HepG2 (cell line): ENCODE measurements at regions not wholly inside any gene's neighbourhood (a gene's known extent, or its start where the extent isn't known, plus 50 kb on each side); places are given as distances from the start of the nearest gene placed in this dataset.
A peak's percentile ranks its signal among the peaks of the same experiment; 100 is the strongest.

Experiments used
- AGO1 ChIP-seq: fragments of 200-400 bp; formaldehyde crosslinking; IDR thresholded peaks from 2 replicates; pipeline ENCODE4 v1.6.1; 2017; ENCODE audit warnings: mild to moderate bottlenecking, low read depth, low read length, moderate library complexity; ENCODE audit not compliant: poor library complexity, severe bottlenecking
- ATRX ChIP-seq: sonication (generic); formaldehyde crosslinking; IDR thresholded peaks from 2 replicates; pipeline ENCODE4 v1.4.0; 2020; ENCODE audit warnings: missing genetic modification reagents, borderline replicate concordance
- EEA1 ChIP-seq: sonication (generic); formaldehyde crosslinking; IDR thresholded peaks from 2 replicates; pipeline ENCODE4 v1.5.1; 2020; ENCODE audit warnings: mild to moderate bottlenecking, missing genetic modification reagents, borderline replicate concordance
- FOXK2 ChIP-seq: fragments of 450-650 bp; IDR thresholded peaks from 2 replicates; pipeline ENCODE4 v1.6.1; 2016
- GABPB1 ChIP-seq: IDR thresholded peaks from 2 replicates; pipeline ENCODE4 v1.6.1; 2016; ENCODE audit warnings: mild to moderate bottlenecking, missing genetic modification reagents, moderate library complexity, missing compliant biosample characterization
- HINFP ChIP-seq: sonication (generic); formaldehyde crosslinking; IDR thresholded peaks from 2 replicates; pipeline ENCODE4 v1.4.0; 2020; ENCODE audit warnings: low read depth, mild to moderate bottlenecking, missing genetic modification reagents
- HNF4A ChIP-seq: sonication (generic); formaldehyde crosslinking; IDR thresholded peaks from 2 replicates; pipeline ENCODE4 v1.4.0; 2020; ENCODE audit warnings: missing genetic modification reagents
- IKZF1 ChIP-seq: fragments of 450-650 bp; IDR thresholded peaks from 2 replicates; pipeline ENCODE4 v1.7.1; 2016
- JDP2 ChIP-seq: sonication (generic); formaldehyde crosslinking; IDR thresholded peaks from 2 replicates; pipeline ENCODE4 v1.8.1; 2022; ENCODE audit warnings: missing genetic modification reagents, borderline replicate concordance
- JUND ChIP-seq: sonication (generic); formaldehyde crosslinking; IDR thresholded peaks from 2 replicates; pipeline ENCODE4 v1.8.0; 2022; ENCODE audit warnings: mild to moderate bottlenecking, missing genetic modification reagents
- NR1H2 ChIP-seq: sonication (generic); formaldehyde crosslinking; IDR thresholded peaks from 2 replicates; pipeline ENCODE4 v1.8.1; 2022; ENCODE audit warnings: low read depth, missing genetic modification reagents, borderline replicate concordance
- PHB2 ChIP-seq: fragments of 450-650 bp; IDR thresholded peaks from 2 replicates; pipeline ENCODE4 v1.6.1; 2018; ENCODE audit not compliant: partially characterized antibody
- PLRG1 ChIP-seq: fragments of 450-650 bp; conservative IDR thresholded peaks from 2 replicates; pipeline ENCODE4 v1.6.1; 2016
- RBM39 ChIP-seq: fragments of 200-400 bp; formaldehyde crosslinking; IDR thresholded peaks from one replicate; pipeline ENCODE4 v1.6.1; 2018; ENCODE audit warnings: antibody characterized with exemption, mild to moderate bottlenecking, low read depth, low read length; ENCODE audit not compliant: poor library complexity, severe bottlenecking
- ZNF136 ChIP-seq: sonication (generic); formaldehyde crosslinking; IDR thresholded peaks from 2 replicates; pipeline ENCODE4 v1.8.1; 2022; ENCODE audit warnings: low read depth, mild to moderate bottlenecking, moderate library complexity, missing genetic modification reagents
- ZNF503 ChIP-seq: sonication (generic); formaldehyde crosslinking; IDR thresholded peaks from 2 replicates; pipeline ENCODE4 v1.4.0; 2020; ENCODE audit warnings: missing genetic modification reagents
- ZNF550 ChIP-seq: sonication (generic); formaldehyde crosslinking; IDR thresholded peaks from 2 replicates; pipeline ENCODE4 v1.4.0; 2020; ENCODE audit warnings: mild to moderate bottlenecking, missing genetic modification reagents, borderline replicate concordance
- ZNF678 ChIP-seq: sonication (generic); formaldehyde crosslinking; IDR thresholded peaks from 2 replicates; pipeline ENCODE4 v1.4.0; 2020; ENCODE audit warnings: mild to moderate bottlenecking, missing genetic modification reagents
- ZSCAN12 ChIP-seq: sonication (generic); formaldehyde crosslinking; IDR thresholded peaks from 2 replicates; pipeline ENCODE4 v1.9.0; 2021; ENCODE audit warnings: mild to moderate bottlenecking, missing genetic modification reagents
- TF ChIP-seq, protein P1 (sequence below): sonication (generic); formaldehyde crosslinking; IDR thresholded peaks from 2 replicates; pipeline ENCODE4 v1.4.0; 2020; ENCODE audit warnings: mild to moderate bottlenecking, missing genetic modification reagents, borderline replicate concordance
- TF ChIP-seq, protein P2 (sequence below): sonication (generic); formaldehyde crosslinking; IDR thresholded peaks from 2 replicates; pipeline ENCODE4 v1.4.0; 2020; ENCODE audit warnings: missing genetic modification reagents, borderline replicate concordance

GRCh38 chr2:138277062-138277461, 224.5 kb upstream of the SPOPL start (continued):
- no peak for TF ChIP-seq EEA1 (CRISPR knock-in tag)
- peak; percentile 13; the same call in 1 of the 2 replicates for TF ChIP-seq HNF4A
- TF ChIP-seq NR1H2 (CRISPR knock-in tag): no peak
- TF ChIP-seq RBM39: no peak
- no peak for TF ChIP-seq GABPB1
- TF ChIP-seq JUND: no peak
- TF ChIP-seq IKZF1: no peak
- TF ChIP-seq, protein P1, sequence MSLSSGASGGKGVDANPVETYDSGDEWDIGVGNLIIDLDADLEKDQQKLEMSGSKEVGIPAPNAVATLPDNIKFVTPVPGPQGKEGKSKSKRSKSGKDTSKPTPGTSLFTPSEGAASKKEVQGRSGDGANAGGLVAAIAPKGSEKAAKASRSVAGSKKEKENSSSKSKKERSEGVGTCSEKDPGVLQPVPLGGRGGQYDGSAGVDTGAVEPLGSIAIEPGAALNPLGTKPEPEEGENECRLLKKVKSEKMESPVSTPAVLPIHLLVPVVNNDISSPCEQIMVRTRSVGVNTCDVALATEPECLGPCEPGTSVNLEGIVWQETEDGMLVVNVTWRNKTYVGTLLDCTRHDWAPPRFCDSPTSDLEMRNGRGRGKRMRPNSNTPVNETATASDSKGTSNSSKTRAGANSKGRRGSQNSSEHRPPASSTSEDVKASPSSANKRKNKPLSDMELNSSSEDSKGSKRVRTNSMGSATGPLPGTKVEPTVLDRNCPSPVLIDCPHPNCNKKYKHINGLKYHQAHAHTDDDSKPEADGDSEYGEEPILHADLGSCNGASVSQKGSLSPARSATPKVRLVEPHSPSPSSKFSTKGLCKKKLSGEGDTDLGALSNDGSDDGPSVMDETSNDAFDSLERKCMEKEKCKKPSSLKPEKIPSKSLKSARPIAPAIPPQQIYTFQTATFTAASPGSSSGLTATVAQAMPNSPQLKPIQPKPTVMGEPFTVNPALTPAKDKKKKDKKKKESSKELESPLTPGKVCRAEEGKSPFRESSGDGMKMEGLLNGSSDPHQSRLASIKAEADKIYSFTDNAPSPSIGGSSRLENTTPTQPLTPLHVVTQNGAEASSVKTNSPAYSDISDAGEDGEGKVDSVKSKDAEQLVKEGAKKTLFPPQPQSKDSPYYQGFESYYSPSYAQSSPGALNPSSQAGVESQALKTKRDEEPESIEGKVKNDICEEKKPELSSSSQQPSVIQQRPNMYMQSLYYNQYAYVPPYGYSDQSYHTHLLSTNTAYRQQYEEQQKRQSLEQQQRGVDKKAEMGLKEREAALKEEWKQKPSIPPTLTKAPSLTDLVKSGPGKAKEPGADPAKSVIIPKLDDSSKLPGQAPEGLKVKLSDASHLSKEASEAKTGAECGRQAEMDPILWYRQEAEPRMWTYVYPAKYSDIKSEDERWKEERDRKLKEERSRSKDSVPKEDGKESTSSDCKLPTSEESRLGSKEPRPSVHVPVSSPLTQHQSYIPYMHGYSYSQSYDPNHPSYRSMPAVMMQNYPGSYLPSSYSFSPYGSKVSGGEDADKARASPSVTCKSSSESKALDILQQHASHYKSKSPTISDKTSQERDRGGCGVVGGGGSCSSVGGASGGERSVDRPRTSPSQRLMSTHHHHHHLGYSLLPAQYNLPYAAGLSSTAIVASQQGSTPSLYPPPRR (CRISPR knock-in tag): no peak
- no peak for TF ChIP-seq ZSCAN12 (CRISPR knock-in tag)
- no peak for TF ChIP-seq HINFP (CRISPR knock-in tag)
- TF ChIP-seq FOXK2: no peak
- TF ChIP-seq ZNF136 (CRISPR knock-in tag): no peak
- TF ChIP-seq ZNF678 (CRISPR knock-in tag): no peak
- no peak for TF ChIP-seq ZNF550 (CRISPR knock-in tag)
- no peak for TF ChIP-seq PHB2
- TF ChIP-seq AGO1: no peak
- no peak for TF ChIP-seq ATRX (CRISPR knock-in tag)
- no peak for TF ChIP-seq PLRG1
- 0 out of 2 replicates have a peak, but pooled peaks have one; percentile 29 for TF ChIP-seq ZNF503
- TF ChIP-seq JDP2 (CRISPR knock-in tag): no peak
- TF ChIP-seq, protein P2, sequence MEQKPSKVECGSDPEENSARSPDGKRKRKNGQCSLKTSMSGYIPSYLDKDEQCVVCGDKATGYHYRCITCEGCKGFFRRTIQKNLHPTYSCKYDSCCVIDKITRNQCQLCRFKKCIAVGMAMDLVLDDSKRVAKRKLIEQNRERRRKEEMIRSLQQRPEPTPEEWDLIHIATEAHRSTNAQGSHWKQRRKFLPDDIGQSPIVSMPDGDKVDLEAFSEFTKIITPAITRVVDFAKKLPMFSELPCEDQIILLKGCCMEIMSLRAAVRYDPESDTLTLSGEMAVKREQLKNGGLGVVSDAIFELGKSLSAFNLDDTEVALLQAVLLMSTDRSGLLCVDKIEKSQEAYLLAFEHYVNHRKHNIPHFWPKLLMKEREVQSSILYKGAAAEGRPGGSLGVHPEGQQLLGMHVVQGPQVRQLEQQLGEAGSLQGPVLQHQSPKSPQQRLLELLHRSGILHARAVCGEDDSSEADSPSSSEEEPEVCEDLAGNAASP (CRISPR knock-in tag): no peak
